Upper lobe of left lung (tissue), 6 donors: ENCODE measurements at regions not wholly inside any gene's neighbourhood (a gene's known extent, or its start where the extent isn't known, plus 50 kb on each side); places are given as distances from the start of the nearest gene placed in this dataset.

Experiments
- ATAC-seq, 2 donors: fragments of 200-7000 bp; cut with Tn5 transposase; one replicate each; pipeline ENCODE4 v1.9.1; 2022; ENCODE audit warnings: mild to moderate bottlenecking in 2 of 2, moderate library complexity in 2 of 2; ENCODE audit not compliant: low FRiP score in 2 of 2
- DNase-seq, 2 donors: peaks; one replicate each; pipeline ENCODE4 v3.0.0-alpha.2; 2019 to 2020
- H3K27ac ChIP-seq, 4 donors: fragments of 200-600 bp; sonication (generic); one replicate each; pipeline ENCODE4 v1.5.1; 2016 to 2019
- H3K27me3 ChIP-seq, 4 donors: fragments of 200-600 bp; sonication (generic); one replicate each; pipeline ENCODE4 v1.5.1; 2017 to 2019
- H3K36me3 ChIP-seq, 4 donors: fragments of 200-600 bp; sonication (generic); one replicate each; pipeline ENCODE4 v1.5.1; 2016 to 2019
- H3K4me1 ChIP-seq, 4 donors: fragments of 200-600 bp; sonication (generic); one replicate each; pipeline ENCODE4 v1.5.1; 2018 to 2019
- H3K4me3 ChIP-seq, 4 donors: fragments of 200-600 bp; sonication (generic); one replicate each; pipeline ENCODE4 v1.5.1; 2017 to 2019; ENCODE audit warnings: mild to moderate bottlenecking in 2 of 4, moderate library complexity in 1 of 4
- H3K9me3 ChIP-seq, 4 donors: fragments of 200-600 bp; sonication (generic); one replicate each; pipeline ENCODE4 v1.5.1; 2018 to 2019
- CTCF ChIP-seq, 6 experiments: fragments of 450-650 bp in 4 of 6; fragments of 200-600 bp in 2 of 6; sonication (generic) in 2 of 6; IDR thresholded peaks; one replicate each; pipeline ENCODE4 v1.5.1; 2016 to 2019; ENCODE audit warnings: antibody characterized with exemption in 6 of 6
- EP300 ChIP-seq, 4 donors: sonication (generic); formaldehyde crosslinking; IDR thresholded peaks; one replicate each; pipeline ENCODE4 v1.5.1; 2017; ENCODE audit warnings: antibody characterized with exemption in 4 of 4, control low read depth in 2 of 4
- POLR2A ChIP-seq, 4 donors: fragments of 450-650 bp; IDR thresholded peaks; one replicate each; pipeline ENCODE4 v1.5.1; 2016 to 2017; ENCODE audit warnings: antibody characterized with exemption in 4 of 4, mild to moderate bottlenecking in 2 of 4
- POLR2AphosphoS5 ChIP-seq, 2 donors: sonication (generic); formaldehyde crosslinking; IDR thresholded peaks; one replicate each; pipeline ENCODE4 v1.5.1; 2017; ENCODE audit warnings: antibody characterized with exemption in 2 of 2
- WGBS, 2 donors: methylation state at CpG; one replicate each; pipeline ENCODE4 v1.1.5; 2017 to 2018; 5-methylcytosine and 5-hydroxymethylcytosine counted together
- donor health status: DM: no; HTN: no; CAD: no; lungs with moderate emphysema.
- donor health status: DM: no; HTN: yes; CAD: no; lungs with severe emphysema.

DNA sequence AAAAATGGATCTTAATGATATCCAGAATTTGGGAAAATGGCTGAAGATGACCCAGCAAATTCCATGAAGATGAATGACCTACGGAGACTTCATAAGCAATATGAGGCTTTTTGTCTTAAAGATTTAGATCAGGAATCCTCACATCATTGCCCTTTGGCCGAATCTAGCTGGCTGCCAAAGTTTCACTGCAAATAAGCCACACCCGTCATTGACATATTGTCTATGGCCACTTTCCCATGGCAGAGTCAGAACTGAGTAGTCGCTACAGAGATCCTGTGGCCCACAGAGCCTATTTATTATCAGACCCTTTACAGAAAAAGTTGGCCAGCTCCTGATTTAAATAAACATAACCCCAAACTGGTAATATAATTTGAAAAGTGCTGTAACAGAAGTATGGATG is 307.4 kb upstream of the RARB start:
- no peak for TF ChIP-seq POLR2A (IDR thresholded peaks at IDR 0.05)
- no peak for TF ChIP-seq CTCF (IDR thresholded peaks at IDR 0.05)
- TF ChIP-seq POLR2AphosphoS5 (IDR thresholded peaks at IDR 0.05): no peak
- TF ChIP-seq EP300 (IDR thresholded peaks at IDR 0.05): no peak
- no peak for DNase-seq
- Histone ChIP-seq H3K9me3 (no peaks in the 10 kb centered on the region), H3K4me3 (no peak overlapping the region), H3K4me1 (no peaks in the 10 kb centered on the region), H3K27ac (no peak overlapping the region), H3K27me3 (no peaks in the 10 kb centered on the region), H3K36me3 (no peaks in the 10 kb centered on the region)
- WGBS, 2 donors: 46% methylated on average over 4 of the region's 4 CpGs
- ATAC-seq: no peak

DNA sequence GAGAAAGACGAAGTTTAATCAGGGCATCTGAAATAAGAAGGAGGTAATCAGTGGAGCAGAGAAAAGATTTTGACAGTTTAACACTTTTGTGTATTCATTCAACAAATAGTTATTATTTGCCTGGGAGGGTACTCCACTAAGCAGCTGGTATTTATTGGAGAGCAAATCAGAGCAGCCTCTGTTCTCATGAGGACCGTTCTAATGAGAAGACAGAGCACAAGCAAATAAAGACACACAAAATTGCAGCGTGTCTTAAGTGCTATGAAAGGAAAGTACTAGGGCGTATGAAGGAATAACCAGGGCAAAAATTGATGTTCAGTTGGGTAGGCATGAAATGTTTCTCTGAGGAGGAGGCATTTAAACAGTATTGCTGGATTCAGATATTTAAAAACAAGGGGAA is 302.9 kb upstream of the RARB start:
- Histone ChIP-seq H3K36me3 (no peaks in the 10 kb centered on the region), H3K27ac (no peak overlapping the region), H3K27me3 (no peaks in the 10 kb centered on the region), H3K4me1 (no peaks in the 10 kb centered on the region), H3K9me3 (peaks cover 4 to 6% (median 5%) of the 10 kb centered on the region in 4 donors), H3K4me3 (no peak overlapping the region)
- 78 to 79% methylated on average over 4 of the region's 4 CpGs for WGBS, 2 donors
- TF ChIP-seq EP300 (IDR thresholded peaks at IDR 0.05) (no peak), POLR2AphosphoS5 (IDR thresholded peaks at IDR 0.05) (no peak), CTCF (IDR thresholded peaks at IDR 0.05) (no peak), POLR2A (IDR thresholded peaks at IDR 0.05) (no peak)
- no peak for ATAC-seq
- DNase-seq: no peak

DNA sequence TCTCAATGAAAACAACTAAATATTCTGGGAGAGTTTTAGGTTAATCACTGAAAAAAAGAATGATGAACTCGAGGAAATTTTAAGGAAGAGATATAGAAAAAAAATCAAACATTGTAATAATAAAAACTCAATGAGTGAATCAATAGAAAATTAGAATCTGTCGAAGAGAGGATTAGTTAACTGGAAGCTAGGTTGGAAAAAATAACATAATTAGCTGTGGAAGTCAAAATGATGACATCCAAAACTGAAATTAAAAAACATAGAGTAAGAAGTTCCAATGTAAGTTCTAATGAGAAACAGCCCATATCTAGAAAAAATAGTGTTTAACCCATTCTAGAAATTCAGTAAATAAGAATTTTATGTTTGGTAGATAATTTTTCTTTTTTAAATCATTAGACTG is 299.3 kb upstream of the RARB start:
- no peaks in the 10 kb centered on the region for H3K36me3 ChIP-seq
- H3K4me3 ChIP-seq: no peak overlapping the region
- no peak for TF ChIP-seq EP300 (IDR thresholded peaks at IDR 0.05)
- TF ChIP-seq POLR2AphosphoS5 (IDR thresholded peaks at IDR 0.05): no peak
- no peak for TF ChIP-seq POLR2A (IDR thresholded peaks at IDR 0.05)
- TF ChIP-seq CTCF (IDR thresholded peaks at IDR 0.05): no peak
- 84 to 93% methylated on average over 2 of the region's 2 CpGs for WGBS, 2 donors
- no peaks in the 10 kb centered on the region for H3K27me3 ChIP-seq
- no peaks in the 10 kb centered on the region for H3K4me1 ChIP-seq
- H3K9me3 ChIP-seq: peaks cover 4 to 6% (median 5%) of the 10 kb centered on the region in 4 donors
- DNase-seq (no peak), ATAC-seq (no peak)
- no peak overlapping the region for H3K27ac ChIP-seq

DNA sequence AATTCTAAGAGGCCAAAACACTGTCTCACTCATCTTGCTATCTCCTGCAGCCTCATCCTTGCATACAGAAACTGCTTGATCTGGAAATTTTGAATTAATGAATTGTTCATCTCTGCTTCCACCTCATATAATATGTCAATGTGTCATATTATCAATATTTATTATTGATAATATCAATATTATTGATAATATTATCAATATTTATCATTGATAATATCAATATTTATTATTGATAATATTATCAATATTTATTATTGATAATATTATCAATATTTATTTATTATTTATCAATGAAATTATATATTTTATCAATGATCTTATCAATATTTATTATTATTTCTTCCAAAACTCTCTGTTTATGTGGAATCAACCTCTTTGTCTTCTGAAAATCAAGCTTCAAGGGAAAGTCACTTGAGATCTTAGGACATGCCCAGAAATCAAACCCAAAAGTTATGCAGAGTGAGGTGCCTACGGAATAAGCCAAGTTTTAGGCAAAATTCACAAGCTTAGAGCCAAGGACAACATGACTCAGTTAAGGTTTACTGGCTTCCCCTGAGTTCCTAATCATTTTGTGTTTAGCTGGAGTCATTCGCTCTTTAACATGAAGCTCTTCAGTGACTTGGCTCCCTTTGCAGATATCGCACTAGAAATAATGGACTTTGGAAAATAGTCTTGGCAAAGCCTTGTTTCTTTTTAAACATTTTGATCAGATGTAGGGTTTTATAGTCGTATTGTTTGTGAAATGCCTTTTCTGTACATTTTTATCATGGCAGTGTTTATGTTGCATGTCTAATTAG is 297.1 kb upstream of the RARB start:
- peaks cover 4 to 6% (median 5%) of the 10 kb centered on the region in 4 donors for H3K9me3 ChIP-seq
- H3K36me3 ChIP-seq: no peaks in the 10 kb centered on the region
- no peak overlapping the region for H3K4me3 ChIP-seq
- ATAC-seq: no peak
- no peak for DNase-seq
- no peaks in the 10 kb centered on the region for H3K27me3 ChIP-seq
- H3K27ac ChIP-seq: no peak overlapping the region
- TF ChIP-seq POLR2A (IDR thresholded peaks at IDR 0.05) (no peak), POLR2AphosphoS5 (IDR thresholded peaks at IDR 0.05) (no peak), CTCF (IDR thresholded peaks at IDR 0.05) (no peak), EP300 (IDR thresholded peaks at IDR 0.05) (no peak)
- 69 to 86% methylated on average over 4 of the region's 4 CpGs for WGBS, 2 donors
- H3K4me1 ChIP-seq: no peaks in the 10 kb centered on the region

DNA sequence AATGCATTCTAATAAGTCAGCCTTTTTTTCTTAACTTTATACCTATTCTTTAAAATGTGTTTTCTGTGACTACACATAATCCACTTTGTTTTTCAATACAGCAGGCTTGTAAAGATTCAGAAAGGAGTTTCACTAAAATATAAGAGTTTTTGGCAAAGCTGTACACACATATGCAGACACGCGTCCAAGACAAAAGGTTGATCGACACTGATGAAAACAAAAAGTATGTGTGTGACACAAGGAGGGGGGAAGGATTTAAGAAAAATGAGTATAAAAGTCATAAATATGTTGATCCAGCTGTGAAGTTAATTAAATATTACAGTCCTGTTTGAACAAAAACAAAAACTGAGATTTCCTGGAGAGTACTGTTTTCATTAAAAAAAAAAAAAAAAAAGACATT is 294.5 kb upstream of the RARB start:
- Histone ChIP-seq H3K9me3 (peaks cover 2 to 6% (median 4%) of the 10 kb centered on the region in 4 donors), H3K27me3 (no peaks in the 10 kb centered on the region), H3K4me3 (no peak overlapping the region), H3K27ac (no peak overlapping the region), H3K4me1 (no peaks in the 10 kb centered on the region), H3K36me3 (no peaks in the 10 kb centered on the region)
- WGBS, 2 donors: 88 to 93% methylated on average over 3 of the region's 3 CpGs
- TF ChIP-seq POLR2AphosphoS5 (IDR thresholded peaks at IDR 0.05): no peak
- TF ChIP-seq POLR2A (IDR thresholded peaks at IDR 0.05): no peak
- TF ChIP-seq EP300 (IDR thresholded peaks at IDR 0.05): no peak
- no peak for TF ChIP-seq CTCF (IDR thresholded peaks at IDR 0.05)
- DNase-seq: no peak
- no peak for ATAC-seq
